Activated B cell treated with CpG ODN at 0.5 μM for 24 hours (primary cell): ENCODE measurements at regions not wholly inside any gene's neighbourhood (a gene's known extent, or its start where the extent isn't known, plus 50 kb on each side); places are given as distances from the start of the nearest gene placed in this dataset.
"Not testable (repeated sequence)": the region's sequence is repeated elsewhere in the genome, so short reads cannot be mapped to it uniquely, and the experiment has no call there.

Experiments used
- ATAC-seq: fragments of 200-7000 bp; cut with Tn5 transposase; one replicate; pipeline ENCODE4 v1.10.0; 2021; ENCODE audit warnings: low read depth, mild to moderate bottlenecking, moderate library complexity
- CTCF ChIA-PET: fragments of 350-600 bp; sonication (Branson Sonifier 250); formaldehyde crosslinking; loops from one replicate; lab custom pipeline; 2021; ENCODE audit warnings: antibody characterized with exemption; lab: Charles Lee
- POLR2A ChIA-PET: fragments of 350-600 bp; sonication (Branson Sonifier 250); formaldehyde crosslinking; loops from one replicate; lab custom pipeline; 2021; ENCODE audit warnings: antibody characterized with exemption; lab: Charles Lee
- DNase-seq: peaks from one replicate; pipeline ENCODE4 v3.0.0; 2022
- H3K27ac Mint-ChIP-seq: one replicate; pipeline ENCODE4 v1.8.0; 2020; ENCODE audit warnings: mixed read lengths
- H3K27me3 Mint-ChIP-seq: one replicate; pipeline ENCODE4 v1.8.0; 2021; ENCODE audit warnings: mixed read lengths
- H3K36me3 Mint-ChIP-seq: one replicate; pipeline ENCODE4 v1.8.0; 2021; ENCODE audit warnings: low read depth, mixed read lengths
- H3K4me1 Mint-ChIP-seq: one replicate; pipeline ENCODE4 v1.8.0; 2021; ENCODE audit warnings: mixed read lengths
- H3K4me3 Mint-ChIP-seq: one replicate; pipeline ENCODE4 v1.8.0; 2020; ENCODE audit warnings: mild to moderate bottlenecking, mixed read lengths
- H3K9me3 Mint-ChIP-seq: one replicate; pipeline ENCODE4 v1.8.0; 2020; ENCODE audit warnings: mixed read lengths
- intact Hi-C: fragments of 100-400 bp; cut with micrococcal nuclease; formaldehyde crosslinking; loops from one replicate; pipeline ENCODE4 v1.15.1; 2024
- TF ChIP-seq, protein P1 (sequence below): fragments of 200-600 bp; IDR thresholded peaks from one replicate; pipeline ENCODE4 v1.8.0; 2022; ENCODE audit warnings: antibody characterized with exemption, mild to moderate bottlenecking

GRCh38 chr16:88169136-88169830 is 213.5 kb upstream of the ZNF469 start:
- DNase-seq, H3K36me3 Mint-ChIP-seq, H3K4me3 Mint-ChIP-seq, H3K27me3 Mint-ChIP-seq, POLR2A ChIA-PET, CTCF ChIA-PET, H3K9me3 Mint-ChIP-seq, H3K27ac Mint-ChIP-seq, intact Hi-C loops, ATAC-seq, H3K4me1 Mint-ChIP-seq: not testable (repeated sequence)

- H3K27me3 Mint-ChIP-seq, H3K4me1 Mint-ChIP-seq, ATAC-seq, H3K9me3 Mint-ChIP-seq, CTCF ChIA-PET, H3K36me3 Mint-ChIP-seq, H3K27ac Mint-ChIP-seq, H3K4me3 Mint-ChIP-seq, POLR2A ChIA-PET, intact Hi-C loops: not testable (repeated sequence)
- DNase-seq: peak; percentile 5
These were observed 213.0 kb upstream of the ZNF469 start for GRCh38 chr16:88169831-88170165.

DNA sequence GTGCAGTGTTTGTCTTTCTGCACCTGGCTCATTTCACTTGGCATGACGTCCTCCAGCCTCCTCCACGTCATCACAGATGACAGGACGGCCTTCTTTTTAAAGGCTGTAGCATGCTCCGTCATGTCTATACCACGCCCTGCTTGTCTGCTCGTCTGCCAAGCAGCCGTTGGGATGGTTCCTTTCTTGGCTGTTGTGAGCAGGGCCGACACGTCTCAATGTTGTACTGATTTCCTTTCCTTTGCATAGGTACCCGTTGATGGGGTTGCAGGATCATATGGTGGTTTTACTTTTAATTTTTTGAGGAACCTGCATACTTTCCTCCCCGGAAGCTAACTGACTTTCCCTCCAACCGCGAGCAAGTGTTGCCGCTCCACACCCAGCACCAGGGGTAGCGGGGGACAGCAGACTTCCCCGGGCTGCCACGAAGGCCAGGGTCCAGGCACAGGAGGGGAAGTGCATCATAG is 212.2 kb upstream of the ZNF469 start:
- H3K36me3 Mint-ChIP-seq: peaks cover 2% of the 10 kb centered on the region
- TF ChIP-seq, protein P1, sequence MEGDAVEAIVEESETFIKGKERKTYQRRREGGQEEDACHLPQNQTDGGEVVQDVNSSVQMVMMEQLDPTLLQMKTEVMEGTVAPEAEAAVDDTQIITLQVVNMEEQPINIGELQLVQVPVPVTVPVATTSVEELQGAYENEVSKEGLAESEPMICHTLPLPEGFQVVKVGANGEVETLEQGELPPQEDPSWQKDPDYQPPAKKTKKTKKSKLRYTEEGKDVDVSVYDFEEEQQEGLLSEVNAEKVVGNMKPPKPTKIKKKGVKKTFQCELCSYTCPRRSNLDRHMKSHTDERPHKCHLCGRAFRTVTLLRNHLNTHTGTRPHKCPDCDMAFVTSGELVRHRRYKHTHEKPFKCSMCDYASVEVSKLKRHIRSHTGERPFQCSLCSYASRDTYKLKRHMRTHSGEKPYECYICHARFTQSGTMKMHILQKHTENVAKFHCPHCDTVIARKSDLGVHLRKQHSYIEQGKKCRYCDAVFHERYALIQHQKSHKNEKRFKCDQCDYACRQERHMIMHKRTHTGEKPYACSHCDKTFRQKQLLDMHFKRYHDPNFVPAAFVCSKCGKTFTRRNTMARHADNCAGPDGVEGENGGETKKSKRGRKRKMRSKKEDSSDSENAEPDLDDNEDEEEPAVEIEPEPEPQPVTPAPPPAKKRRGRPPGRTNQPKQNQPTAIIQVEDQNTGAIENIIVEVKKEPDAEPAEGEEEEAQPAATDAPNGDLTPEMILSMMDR: no peak
- peak overlapping the region; percentile 47 for H3K27ac Mint-ChIP-seq
- DNase-seq: no peak
- intact Hi-C loops: no loop called here
- peaks cover 5% of the 10 kb centered on the region for H3K27me3 Mint-ChIP-seq
- H3K9me3 Mint-ChIP-seq: peaks cover 7% of the 10 kb centered on the region
- peaks cover 9% of the 10 kb centered on the region for H3K4me1 Mint-ChIP-seq
- CTCF ChIA-PET: no interaction called here
- POLR2A ChIA-PET: interaction anchor here (0.7 kb wide), 1 partner anchor 72 kb away, joined by 3 read pairs; no protein-coding TSS in a partner anchor
- H3K4me3 Mint-ChIP-seq: peak overlapping the region; percentile 64
- peak; percentile 62 for ATAC-seq

DNA sequence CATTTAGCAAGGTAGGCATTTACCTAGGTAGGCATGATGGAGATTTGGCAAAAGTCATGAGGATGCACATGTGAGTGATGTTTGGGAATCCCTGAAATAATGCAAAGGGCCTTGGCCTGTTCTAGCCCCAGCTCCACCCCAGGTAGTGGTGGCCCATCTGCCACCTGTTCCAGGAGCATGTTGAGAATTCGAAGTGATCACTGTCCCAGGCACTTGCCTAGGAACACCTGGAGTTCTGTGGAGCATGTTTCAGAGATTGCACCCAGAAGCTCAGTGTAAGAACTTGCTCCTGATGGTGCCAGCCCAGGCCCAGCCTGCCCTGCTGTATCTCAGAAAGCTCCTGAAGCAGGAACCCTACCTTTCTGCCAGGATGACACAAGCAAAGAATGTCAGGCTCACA is 211.6 kb upstream of the ZNF469 start:
- H3K9me3 Mint-ChIP-seq, H3K4me3 Mint-ChIP-seq, H3K27ac Mint-ChIP-seq, H3K27me3 Mint-ChIP-seq, DNase-seq, ATAC-seq, H3K4me1 Mint-ChIP-seq, CTCF ChIA-PET, H3K36me3 Mint-ChIP-seq, intact Hi-C loops: not testable (repeated sequence)
- POLR2A ChIA-PET: interaction anchor here (0.7 kb wide), 1 partner anchor 73 kb away, joined by 3 read pairs; no protein-coding TSS in a partner anchor

DNA sequence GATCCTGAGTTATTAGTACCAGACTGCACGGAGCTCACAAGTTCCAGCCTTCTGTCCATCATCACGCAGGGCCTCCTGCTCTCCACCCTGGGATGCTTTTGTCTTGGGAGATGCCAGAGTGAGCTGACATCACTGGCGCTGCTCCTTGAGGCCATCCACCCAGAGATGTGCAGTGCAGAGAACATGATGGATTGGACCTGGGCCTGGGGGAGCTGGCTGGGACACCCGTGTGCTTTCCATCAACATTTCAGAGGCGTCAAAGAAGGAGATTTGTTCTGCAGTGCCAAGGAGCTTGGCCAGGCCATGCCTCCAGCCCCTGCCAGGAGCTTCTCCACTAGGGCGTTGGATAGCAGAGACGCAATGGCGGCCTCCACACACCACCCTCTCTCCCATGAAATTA is 206.6 kb upstream of the ZNF469 start:
- POLR2A ChIA-PET, CTCF ChIA-PET: not testable (repeated sequence)

DNA sequence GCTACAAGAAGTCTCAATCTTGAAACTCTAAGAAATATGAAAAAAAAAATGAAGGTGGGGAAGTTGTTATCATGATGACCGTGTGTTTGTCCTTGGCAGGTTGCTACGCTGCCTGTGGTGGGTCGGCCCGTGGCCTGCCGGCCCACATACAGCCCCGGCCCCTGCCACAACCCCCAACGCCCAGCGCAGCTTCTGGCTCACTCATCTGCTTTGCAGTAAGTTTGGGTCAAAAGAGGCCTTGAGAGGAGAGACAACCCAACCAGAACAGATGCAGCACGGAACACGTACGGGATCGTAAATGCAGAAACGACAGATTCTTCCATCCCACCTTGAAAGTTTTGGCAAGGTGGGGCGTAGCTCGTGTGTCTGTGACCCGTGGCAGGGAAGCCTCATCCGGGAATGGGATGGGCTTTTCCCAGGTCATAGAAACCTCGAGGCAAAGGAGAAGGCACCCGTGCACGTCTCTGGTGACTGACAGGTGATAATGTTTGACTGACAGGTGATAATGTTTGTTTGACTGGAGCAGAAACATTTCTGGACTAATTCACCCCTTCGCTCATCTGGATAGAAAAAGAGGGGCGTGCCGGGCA is 206.1 kb upstream of the ZNF469 start:
- H3K9me3 Mint-ChIP-seq, H3K4me3 Mint-ChIP-seq, POLR2A ChIA-PET, H3K27ac Mint-ChIP-seq, H3K36me3 Mint-ChIP-seq, intact Hi-C loops, H3K4me1 Mint-ChIP-seq, CTCF ChIA-PET, H3K27me3 Mint-ChIP-seq, ATAC-seq: not testable (repeated sequence)
- peak; percentile 1 for DNase-seq

More for the DNA sequence above, 206.6 kb upstream of the ZNF469 start:
- H3K4me3 Mint-ChIP-seq, H3K27ac Mint-ChIP-seq, H3K9me3 Mint-ChIP-seq, H3K27me3 Mint-ChIP-seq, DNase-seq, ATAC-seq, intact Hi-C loops, H3K4me1 Mint-ChIP-seq, H3K36me3 Mint-ChIP-seq: not testable (repeated sequence)

- H3K27me3 Mint-ChIP-seq, H3K36me3 Mint-ChIP-seq, H3K9me3 Mint-ChIP-seq, ATAC-seq, H3K4me1 Mint-ChIP-seq, intact Hi-C loops, CTCF ChIA-PET, POLR2A ChIA-PET, H3K27ac Mint-ChIP-seq, H3K4me3 Mint-ChIP-seq: not testable (repeated sequence)
- DNase-seq: peak; percentile 7
These were observed 204.5 kb upstream of the ZNF469 start for GRCh38 chr16:88178251-88178650.

GRCh38 chr16:88178896-88179295 is 203.9 kb upstream of the ZNF469 start:
- H3K36me3 Mint-ChIP-seq, H3K4me1 Mint-ChIP-seq, intact Hi-C loops: not testable (repeated sequence)

GRCh38 chr16:88182967-88183881 is 199.5 kb upstream of the ZNF469 start:
- H3K27me3 Mint-ChIP-seq, POLR2A ChIA-PET, H3K4me3 Mint-ChIP-seq, H3K36me3 Mint-ChIP-seq, ATAC-seq, CTCF ChIA-PET, H3K4me1 Mint-ChIP-seq, intact Hi-C loops, H3K27ac Mint-ChIP-seq, H3K9me3 Mint-ChIP-seq: not testable (repeated sequence)
- peak; percentile 12 for DNase-seq

More at GRCh38 chr16:88178896-88179295, 203.9 kb upstream of the ZNF469 start:
- ATAC-seq, H3K27me3 Mint-ChIP-seq, H3K9me3 Mint-ChIP-seq, H3K4me3 Mint-ChIP-seq, POLR2A ChIA-PET, H3K27ac Mint-ChIP-seq, CTCF ChIA-PET: not testable (repeated sequence)
- DNase-seq: peak; percentile 6

GRCh38 chr16:88184053-88184452 is 198.7 kb upstream of the ZNF469 start:
- H3K36me3 Mint-ChIP-seq, H3K27me3 Mint-ChIP-seq, POLR2A ChIA-PET, H3K27ac Mint-ChIP-seq, H3K9me3 Mint-ChIP-seq, intact Hi-C loops, DNase-seq, H3K4me3 Mint-ChIP-seq, CTCF ChIA-PET, ATAC-seq, H3K4me1 Mint-ChIP-seq: not testable (repeated sequence)
